NCI-H774 (cell line): ENCODE measurements at regions not wholly inside any gene's neighbourhood (a gene's known extent, or its start where the extent isn't known, plus 50 kb on each side); places are given as distances from the start of the nearest gene placed in this dataset.
"Not testable (repeated sequence)": the region's sequence is repeated elsewhere in the genome, so short reads cannot be mapped to it uniquely, and the experiment has no call there.

ENCODE experiments used
- DNase-seq: peaks from one replicate; lab custom pipeline; 2025; lab: John Stamatoyannopoulos, UW

- not testable (repeated sequence) for DNase-seq
These were observed 268.8 kb upstream of the SPAG17 start for GRCh38 chr1:118453856-118454255.

- no peak for DNase-seq
These were observed 260.1 kb upstream of the SPAG17 start for GRCh38 chr1:118445156-118445555.

GRCh38 chr1:118442214-118442613, 257.2 kb upstream of the SPAG17 start:
- DNase-seq = no peak

- DNase-seq = no peak
These were observed 252.6 kb upstream of the SPAG17 start for GRCh38 chr1:118437664-118438063.

GRCh38 chr1:118429856-118430255, 244.8 kb upstream of the SPAG17 start:
- no peak for DNase-seq

GRCh38 chr1:118421868-118422350, 236.9 kb upstream of the SPAG17 start:
- DNase-seq = no peak

- no peak for DNase-seq
These were observed 219.0 kb upstream of the SPAG17 start for GRCh38 chr1:118404024-118404423.

GRCh38 chr1:118397496-118397859, 212.4 kb upstream of the SPAG17 start:
- DNase-seq = no peak

- no peak for DNase-seq
These were observed 211.9 kb upstream of the SPAG17 start for GRCh38 chr1:118396829-118397495.

- DNase-seq = no peak
These were observed 211.3 kb upstream of the SPAG17 start for GRCh38 chr1:118396279-118396678.

GRCh38 chr1:118395430-118395991, 210.5 kb upstream of the SPAG17 start:
- DNase-seq = no peak

GRCh38 chr1:118390955-118391354, 205.9 kb upstream of the SPAG17 start:
- no peak for DNase-seq

- DNase-seq = no peak
These were observed 203.4 kb upstream of the SPAG17 start for GRCh38 chr1:118388301-118388959.

- DNase-seq = no peak
These were observed 196.3 kb upstream of the SPAG17 start for GRCh38 chr1:118381197-118381869.

GRCh38 chr1:118377183-118377582, 192.2 kb upstream of the SPAG17 start:
- DNase-seq = not testable (repeated sequence)

GRCh38 chr1:118371612-118372011, 186.6 kb upstream of the SPAG17 start:
- no peak for DNase-seq

GRCh38 chr1:118370861-118371260, 185.8 kb upstream of the SPAG17 start:
- no peak for DNase-seq

GRCh38 chr1:118366286-118366685, 181.3 kb upstream of the SPAG17 start:
- DNase-seq = no peak

GRCh38 chr1:118364882-118365281, 179.9 kb upstream of the SPAG17 start:
- no peak for DNase-seq

- no peak for DNase-seq
These were observed 178.4 kb upstream of the SPAG17 start for GRCh38 chr1:118363396-118363795.

- DNase-seq = no peak
These were observed 175.8 kb upstream of the SPAG17 start for GRCh38 chr1:118360817-118361216.

- no peak for DNase-seq
These were observed 161.9 kb upstream of the SPAG17 start for GRCh38 chr1:118346936-118347335.
